HUES6 (cell line): ENCODE measurements at regions not wholly inside any gene's neighbourhood (a gene's known extent, or its start where the extent isn't known, plus 50 kb on each side); places are given as distances from the start of the nearest gene placed in this dataset.
"Not testable (repeated sequence)": the region's sequence is repeated elsewhere in the genome, so short reads cannot be mapped to it uniquely, and the experiment has no call there.

ENCODE experiments used
- H3K27ac ChIP-seq: 2 replicates; pipeline ENCODE4 v1.7.0; 2013; ENCODE audit warnings: low read depth, mild to moderate bottlenecking, low read length, inconsistent platforms
- H3K27me3 ChIP-seq: 2 replicates; pipeline ENCODE4 v1.6.1; 2013; ENCODE audit warnings: low read length; ENCODE audit not compliant: control insufficient read depth, insufficient read depth
- H3K36me3 ChIP-seq: 2 replicates; pipeline ENCODE4 v1.6.1; 2013; ENCODE audit warnings: low read length; ENCODE audit not compliant: control insufficient read depth, insufficient read depth
- H3K4me1 ChIP-seq: 2 replicates; pipeline ENCODE4 v1.6.1; 2013; ENCODE audit warnings: low read length; ENCODE audit not compliant: control insufficient read depth, insufficient read depth
- H3K4me3 ChIP-seq: 2 replicates; pipeline ENCODE4 v1.5.1; 2013; ENCODE audit warnings: low read depth, low read length
- H3K9ac ChIP-seq: one replicate; pipeline ENCODE4 v1.6.1; 2013; ENCODE audit warnings: mild to moderate bottlenecking, low read length
- H3K9me3 ChIP-seq: 2 replicates; pipeline ENCODE4 v1.6.1; 2013; ENCODE audit warnings: low read depth, low read length; ENCODE audit not compliant: control insufficient read depth, insufficient read depth

DNA sequence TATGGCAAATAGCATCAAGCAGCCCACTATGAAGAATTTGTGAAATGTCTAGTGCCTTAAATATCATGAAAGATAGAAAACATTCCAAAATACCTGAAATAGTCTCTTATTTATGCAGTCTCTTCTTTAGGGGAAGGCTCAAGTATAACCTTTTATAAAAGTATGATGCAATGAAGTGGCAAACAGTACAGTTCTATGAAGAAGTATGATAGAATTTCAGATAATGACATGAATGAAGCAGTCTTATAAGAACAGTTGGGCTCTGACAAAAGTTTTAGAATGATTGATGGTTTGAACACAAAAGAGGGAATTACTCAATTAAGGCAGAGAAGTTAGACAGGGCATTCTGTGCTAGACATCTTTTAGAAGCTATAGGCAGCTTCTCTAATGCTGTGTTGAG, 1791.8 kb upstream of the PIK3C3 start:
- Histone ChIP-seq H3K27me3 (no peaks in the 10 kb centered on the region), H3K27ac (no peak overlapping the region), H3K9ac (no peak overlapping the region), H3K9me3 (no peaks in the 10 kb centered on the region), H3K4me3 (no peak overlapping the region), H3K36me3 (no peaks in the 10 kb centered on the region), H3K4me1 (no peaks in the 10 kb centered on the region)

DNA sequence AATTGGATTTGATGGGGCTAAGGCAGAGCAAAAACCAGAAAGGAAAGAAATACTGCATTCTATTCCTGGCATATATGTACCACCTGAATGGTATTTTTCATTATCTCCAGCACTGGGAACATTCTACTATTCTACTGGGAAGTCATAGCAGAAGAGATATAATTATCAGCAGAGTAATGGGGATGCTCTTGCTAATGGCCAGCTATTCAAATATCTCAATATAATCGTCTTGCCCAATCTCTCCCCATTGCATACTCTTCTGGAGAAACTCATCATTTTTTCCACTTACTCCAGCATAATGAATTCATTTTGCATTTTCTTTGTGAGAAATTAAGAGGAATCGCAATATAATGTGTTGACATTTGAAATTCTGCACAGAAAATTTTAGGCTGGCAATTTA, 1794.7 kb upstream of the PIK3C3 start:
- no peak overlapping the region for H3K4me3 ChIP-seq
- H3K9me3 ChIP-seq, result no peaks in the 10 kb centered on the region
- H3K27ac ChIP-seq, result no peak overlapping the region
- no peak overlapping the region for H3K9ac ChIP-seq
- H3K27me3 ChIP-seq, result no peaks in the 10 kb centered on the region
- no peaks in the 10 kb centered on the region for H3K4me1 ChIP-seq
- H3K36me3 ChIP-seq, result no peaks in the 10 kb centered on the region

DNA sequence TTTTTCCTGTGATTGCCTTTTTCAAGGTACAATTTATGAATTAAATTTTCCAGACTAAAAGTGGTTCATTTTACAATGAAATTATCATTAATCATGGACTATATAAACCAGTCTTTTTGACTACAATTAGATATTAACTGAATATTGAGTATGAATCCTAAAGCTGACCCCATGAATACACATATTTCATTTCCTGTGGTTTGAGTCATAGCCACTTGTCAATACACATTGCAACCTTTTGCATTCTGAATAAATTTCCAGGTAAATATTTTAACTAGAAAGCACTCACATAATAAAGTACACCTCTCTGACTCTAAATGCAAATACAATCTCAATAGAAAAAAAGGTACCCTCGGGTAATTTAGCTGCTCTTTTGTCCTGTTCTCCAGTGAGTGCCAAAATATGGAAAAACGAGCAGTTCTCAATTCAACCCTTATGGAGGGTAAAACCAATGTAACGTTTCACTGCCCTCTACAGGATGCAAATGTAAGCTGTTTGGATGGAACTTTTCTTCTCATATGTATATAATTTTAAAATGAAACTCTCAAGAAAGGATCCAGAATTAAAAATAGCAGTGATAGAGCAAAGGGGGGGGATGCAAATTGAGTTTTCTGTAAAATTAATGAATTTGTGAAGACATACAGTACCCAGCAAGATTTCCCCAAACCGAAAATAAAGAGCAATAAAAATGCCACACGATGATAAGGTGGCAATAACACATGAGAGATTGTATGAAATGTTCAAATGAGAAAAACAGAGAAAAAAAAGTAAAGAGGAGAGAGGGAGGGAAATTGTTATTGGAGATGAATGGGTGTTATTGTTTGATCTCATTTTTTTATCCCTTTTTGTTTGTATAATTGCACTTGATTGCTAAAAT, 1795.7 kb upstream of the PIK3C3 start:
- H3K27me3 ChIP-seq, result no peaks in the 10 kb centered on the region
- H3K4me1 ChIP-seq, result no peaks in the 10 kb centered on the region
- H3K36me3 ChIP-seq, result no peaks in the 10 kb centered on the region
- H3K9me3 ChIP-seq, result no peaks in the 10 kb centered on the region
- no peak overlapping the region for H3K9ac ChIP-seq
- no peak overlapping the region for H3K4me3 ChIP-seq
- no peak overlapping the region for H3K27ac ChIP-seq

DNA sequence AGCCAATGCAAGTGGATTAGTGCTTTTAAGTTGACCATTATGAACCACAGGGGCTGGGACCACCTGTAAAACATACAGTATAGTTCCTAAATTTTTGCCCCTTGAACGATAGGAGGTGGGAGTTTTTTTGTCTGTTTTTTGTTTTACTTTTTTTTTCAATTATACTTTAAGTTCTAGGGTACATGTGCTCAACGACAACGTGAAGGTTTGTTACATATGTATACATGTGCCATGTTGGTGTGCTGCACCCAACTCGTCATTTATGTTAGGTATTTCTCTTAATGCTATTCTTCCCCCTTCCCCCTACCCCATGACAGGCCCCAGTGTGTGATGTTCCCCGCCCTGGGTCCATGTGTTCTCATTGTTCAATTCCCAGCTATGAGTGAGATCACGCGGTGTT, 1797.9 kb upstream of the PIK3C3 start:
- Histone ChIP-seq H3K4me1 (no peaks in the 10 kb centered on the region), H3K9me3 (no peaks in the 10 kb centered on the region), H3K9ac (no peak overlapping the region), H3K4me3 (no peak overlapping the region), H3K36me3 (no peaks in the 10 kb centered on the region), H3K27ac (no peak overlapping the region), H3K27me3 (no peaks in the 10 kb centered on the region)

GRCh38 chr18:40152859-40153258, 1802.2 kb upstream of the PIK3C3 start:
- no peaks in the 10 kb centered on the region for H3K9me3 ChIP-seq
- no peaks in the 10 kb centered on the region for H3K4me1 ChIP-seq
- no peak overlapping the region for H3K27ac ChIP-seq
- no peaks in the 10 kb centered on the region for H3K27me3 ChIP-seq
- H3K36me3 ChIP-seq, result no peaks in the 10 kb centered on the region
- H3K4me3 ChIP-seq, result no peak overlapping the region
- no peak overlapping the region for H3K9ac ChIP-seq

DNA sequence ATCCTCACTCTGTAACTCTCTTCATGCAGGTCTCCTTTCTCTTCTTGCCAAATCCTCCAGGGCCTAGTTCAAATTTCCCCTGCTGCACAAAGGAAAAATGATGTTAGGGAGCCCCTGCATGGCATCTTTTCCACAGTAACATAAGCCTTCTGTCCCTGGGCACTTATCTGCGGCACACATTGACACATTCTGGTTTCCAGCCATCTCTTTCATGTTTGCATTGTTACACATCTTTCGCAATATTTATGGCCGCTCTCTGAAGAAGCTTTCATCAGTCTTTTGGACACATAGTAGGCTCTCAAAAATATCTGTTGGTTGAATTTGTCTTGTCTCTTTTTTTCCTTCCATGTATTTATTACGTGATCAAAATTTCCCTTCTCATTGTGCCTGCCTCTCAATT, 1806.1 kb upstream of the PIK3C3 start:
- Histone ChIP-seq H3K27ac (no peak overlapping the region), H3K36me3 (no peaks in the 10 kb centered on the region), H3K9ac (no peak overlapping the region), H3K4me1 (no peaks in the 10 kb centered on the region), H3K27me3 (no peaks in the 10 kb centered on the region), H3K4me3 (no peak overlapping the region), H3K9me3 (no peaks in the 10 kb centered on the region)

GRCh38 chr18:40133253-40133652, 1821.8 kb upstream of the PIK3C3 start:
- no peaks in the 10 kb centered on the region for H3K27me3 ChIP-seq
- no peaks in the 10 kb centered on the region for H3K36me3 ChIP-seq
- H3K27ac ChIP-seq, result no peak overlapping the region
- H3K9me3 ChIP-seq, result no peaks in the 10 kb centered on the region; the same call in 1 of the 2 replicates
- no peak overlapping the region for H3K4me3 ChIP-seq
- no peak overlapping the region for H3K9ac ChIP-seq
- no peaks in the 10 kb centered on the region for H3K4me1 ChIP-seq

DNA sequence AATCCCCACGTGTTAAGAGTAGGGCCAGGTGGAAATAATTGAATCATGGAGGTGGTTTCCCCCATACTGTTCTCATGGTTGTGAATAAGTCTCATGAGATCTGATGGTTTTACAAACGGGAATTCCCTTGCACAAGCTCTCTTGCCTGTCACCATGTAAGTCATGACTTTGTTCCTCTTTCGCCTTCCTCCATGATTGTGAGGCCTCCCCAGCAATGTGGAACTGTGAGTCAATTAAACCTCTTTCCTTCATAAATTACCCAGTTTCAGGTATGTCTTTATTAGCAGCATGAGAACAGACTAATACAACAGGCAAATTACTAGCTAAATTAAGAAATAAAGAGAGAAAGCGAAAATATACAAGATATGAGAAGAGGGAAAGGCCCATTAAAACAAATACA, 1822.6 kb upstream of the PIK3C3 start:
- H3K36me3 ChIP-seq, H3K4me1 ChIP-seq, H3K9me3 ChIP-seq, H3K27me3 ChIP-seq, H3K4me3 ChIP-seq, H3K27ac ChIP-seq, H3K9ac ChIP-seq: not testable (repeated sequence)

DNA sequence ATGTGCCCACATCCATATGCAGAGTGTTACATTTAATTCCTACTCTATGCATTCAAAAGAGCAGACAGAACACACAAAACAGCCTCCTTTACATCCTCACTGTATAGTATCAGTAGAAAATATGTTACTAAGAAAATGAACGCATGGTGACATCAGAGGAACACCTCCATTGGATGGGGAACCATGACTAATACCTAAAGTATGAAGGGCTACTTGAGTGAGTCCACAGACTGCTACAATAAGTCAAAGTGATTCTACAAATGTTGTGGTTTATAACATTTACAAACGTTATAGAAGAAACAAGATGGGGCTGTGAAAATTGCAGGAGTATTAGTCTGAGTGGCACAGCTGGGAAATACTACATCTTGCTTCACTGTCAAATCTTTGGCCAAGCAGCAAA, 1830.9 kb upstream of the PIK3C3 start:
- H3K27ac ChIP-seq, result no peak overlapping the region
- no peak overlapping the region for H3K4me3 ChIP-seq
- no peaks in the 10 kb centered on the region for H3K36me3 ChIP-seq
- H3K9me3 ChIP-seq, result peaks cover 8% of the 10 kb centered on the region
- H3K27me3 ChIP-seq, result no peaks in the 10 kb centered on the region
- no peak overlapping the region for H3K9ac ChIP-seq
- no peaks in the 10 kb centered on the region for H3K4me1 ChIP-seq

- Histone ChIP-seq H3K27me3 (no peaks in the 10 kb centered on the region), H3K36me3 (no peaks in the 10 kb centered on the region), H3K9ac (no peak overlapping the region), H3K27ac (no peak overlapping the region), H3K4me3 (no peak overlapping the region), H3K4me1 (no peaks in the 10 kb centered on the region), H3K9me3 (peaks cover 8% of the 10 kb centered on the region)
Measured at GRCh38 chr18:40120796-40121391, 1834.1 kb upstream of the PIK3C3 start.

DNA sequence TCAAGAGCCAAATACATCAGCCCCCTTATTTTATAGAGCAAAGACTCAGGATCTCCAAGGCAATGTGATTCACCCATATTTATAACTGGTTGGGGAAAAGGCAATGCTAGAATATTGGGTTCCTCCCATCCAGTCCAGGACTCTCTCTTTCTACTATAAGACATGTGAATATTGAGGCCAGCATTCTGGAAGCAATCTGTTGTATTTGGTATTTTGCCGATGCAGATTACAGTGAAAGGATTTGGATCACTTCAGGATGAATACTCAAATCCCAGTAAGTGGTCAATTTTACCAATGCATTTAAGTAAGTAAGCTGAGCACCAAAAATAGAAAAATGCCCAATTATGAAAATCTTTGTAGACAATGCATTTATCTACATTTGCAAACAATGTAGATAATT, 1834.7 kb upstream of the PIK3C3 start:
- Histone ChIP-seq H3K27ac (no peak overlapping the region), H3K4me1 (no peaks in the 10 kb centered on the region), H3K4me3 (no peak overlapping the region), H3K9me3 (peaks cover 8% of the 10 kb centered on the region), H3K36me3 (no peaks in the 10 kb centered on the region), H3K27me3 (no peaks in the 10 kb centered on the region), H3K9ac (no peak overlapping the region)
